ENCODE measurements at regions not wholly inside any gene's neighbourhood (a gene's known extent, or its start where the extent isn't known, plus 50 kb on each side); places are given as distances from the start of the nearest gene placed in this dataset.
"Not testable (repeated sequence)": the region's sequence is repeated elsewhere in the genome, so short reads cannot be mapped to it uniquely, and the experiment has no call there.

DNA sequence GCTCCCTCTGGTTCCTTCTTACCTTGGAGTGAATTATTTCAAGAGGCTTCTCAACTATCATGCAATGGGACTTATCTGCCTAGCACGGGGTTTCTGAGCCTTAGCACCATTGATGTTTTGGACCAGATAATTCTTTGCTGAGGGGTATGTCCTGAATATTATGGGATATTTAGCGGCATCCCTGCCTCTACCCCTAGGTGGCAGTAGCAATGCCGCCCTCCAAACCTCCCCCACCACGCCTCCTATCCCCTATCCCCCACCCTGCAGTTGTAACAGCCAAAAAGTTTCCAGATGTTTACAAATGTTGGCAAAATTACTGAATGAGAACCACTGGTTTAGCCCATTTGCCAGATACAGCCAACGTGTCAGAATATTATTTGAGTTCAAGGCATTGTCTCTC is 125.5 kb downstream of the POSTN start:
- no peak for DNase-seq

DNA sequence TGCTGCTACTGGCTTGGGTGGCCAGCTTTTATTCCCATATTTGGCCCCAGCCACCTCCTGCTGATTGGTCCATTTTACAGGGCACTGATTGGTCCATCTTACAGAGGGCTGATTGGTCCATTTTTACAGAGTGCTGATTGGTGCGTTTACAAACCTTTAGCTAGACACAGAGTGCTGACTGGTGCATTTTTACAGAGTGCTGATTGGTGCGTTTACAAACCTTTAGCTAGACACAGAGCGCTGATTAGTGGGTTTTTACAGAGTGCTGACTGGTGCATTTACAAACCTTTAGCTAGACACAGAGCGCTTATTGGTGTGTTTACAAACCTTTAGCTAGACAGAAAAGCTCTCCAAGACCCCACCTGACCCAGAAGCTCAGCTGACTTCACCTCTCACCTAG is 126.3 kb downstream of the POSTN start:
- DNase-seq = not testable (repeated sequence)

DNA sequence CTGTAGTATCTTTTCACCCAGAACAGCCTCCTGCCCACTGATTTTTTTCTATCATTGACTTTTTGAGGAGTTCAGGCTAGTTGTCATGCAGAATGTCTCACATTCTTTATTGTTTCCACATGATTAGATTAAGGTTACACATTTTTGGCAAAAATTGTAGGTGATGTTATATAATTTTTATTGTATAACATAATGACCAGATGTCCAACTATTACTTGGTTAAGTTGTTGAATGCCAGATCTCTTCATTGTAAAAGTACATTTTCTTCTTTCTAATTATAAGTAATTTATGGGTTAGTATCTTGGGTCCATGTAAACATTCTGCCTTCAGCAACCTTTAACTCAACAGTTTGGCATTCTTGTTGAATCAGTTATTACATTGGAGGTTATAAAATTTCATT is 138.4 kb downstream of the POSTN start:
- DNase-seq = no peak

DNA sequence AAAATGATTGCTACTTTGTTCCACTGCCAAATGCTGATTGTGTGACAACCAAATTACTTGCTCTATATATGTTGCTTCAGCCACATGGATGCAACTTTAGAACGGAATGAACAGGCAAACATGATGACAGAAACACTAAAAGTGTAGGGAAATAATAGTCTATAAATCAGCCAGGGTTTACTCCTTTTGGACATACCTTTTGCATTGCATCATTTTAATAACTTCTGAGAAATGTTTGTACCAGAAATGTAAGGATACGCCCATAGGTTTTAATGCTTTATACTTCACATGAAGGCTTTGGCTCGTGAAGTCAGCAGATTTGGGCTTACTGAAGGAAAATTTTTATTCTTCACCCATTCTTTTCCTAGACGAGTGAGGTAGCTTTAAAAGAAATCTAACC is 141.0 kb downstream of the POSTN start:
- DNase-seq = no peak

DNA sequence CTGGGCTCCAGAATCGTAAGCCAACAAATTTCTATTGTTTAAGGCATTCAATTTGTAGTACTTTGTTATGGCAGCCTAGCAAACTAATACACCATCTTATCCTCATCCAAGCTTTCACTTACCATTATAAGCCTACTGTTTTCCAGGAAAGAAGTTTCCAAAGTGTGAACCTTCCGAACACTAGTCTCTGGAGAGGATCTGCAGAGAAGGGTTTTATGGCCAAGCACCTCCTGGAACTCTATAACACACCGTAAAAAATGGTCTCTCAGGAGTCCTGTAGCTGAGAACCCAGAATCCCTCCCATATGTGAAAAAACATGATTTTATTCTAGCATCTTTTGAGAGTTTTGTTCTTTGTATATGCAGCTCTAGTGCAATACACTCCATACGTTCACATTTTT is 142.1 kb downstream of the POSTN start:
- no peak for DNase-seq

DNA sequence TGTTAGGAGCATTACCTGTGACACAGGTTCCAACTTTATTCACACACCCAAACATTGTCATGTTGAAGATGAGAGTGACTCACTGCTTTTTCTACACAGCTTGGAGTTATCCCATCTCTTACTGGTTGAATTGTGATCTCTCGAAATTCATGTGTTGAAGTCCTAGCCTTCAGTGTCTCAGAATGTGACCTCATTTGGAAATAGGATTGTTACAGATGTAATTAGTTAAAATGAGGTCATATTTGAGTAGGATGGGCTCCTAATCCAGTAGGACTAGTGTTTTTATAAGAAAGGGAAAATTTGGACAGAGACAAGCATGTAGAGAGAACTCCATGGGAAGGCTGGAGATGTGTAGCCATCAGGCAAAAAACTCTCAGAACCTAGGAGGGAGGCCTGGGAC is 142.5 kb downstream of the POSTN start:
- DNase-seq = no peak

DNA sequence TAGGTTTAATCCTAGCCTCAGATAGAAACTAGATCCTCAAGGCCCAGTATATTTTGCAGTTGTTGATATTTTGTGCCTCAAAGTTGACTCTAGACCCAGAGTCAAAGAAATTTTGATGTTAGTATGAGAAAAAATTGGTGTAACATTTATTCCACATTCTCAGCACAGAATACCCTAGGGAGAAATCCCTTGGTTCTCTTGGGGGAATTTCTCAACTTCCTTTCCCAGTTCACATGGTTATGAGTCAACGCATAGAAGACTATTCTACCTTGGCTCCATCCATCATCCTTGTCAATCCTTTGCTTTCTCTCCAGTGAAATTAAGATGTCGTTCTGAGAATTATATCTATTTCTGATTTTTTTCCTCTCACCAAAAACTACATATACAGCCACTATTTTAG is 145.3 kb downstream of the POSTN start:
- DNase-seq = no peak

DNA sequence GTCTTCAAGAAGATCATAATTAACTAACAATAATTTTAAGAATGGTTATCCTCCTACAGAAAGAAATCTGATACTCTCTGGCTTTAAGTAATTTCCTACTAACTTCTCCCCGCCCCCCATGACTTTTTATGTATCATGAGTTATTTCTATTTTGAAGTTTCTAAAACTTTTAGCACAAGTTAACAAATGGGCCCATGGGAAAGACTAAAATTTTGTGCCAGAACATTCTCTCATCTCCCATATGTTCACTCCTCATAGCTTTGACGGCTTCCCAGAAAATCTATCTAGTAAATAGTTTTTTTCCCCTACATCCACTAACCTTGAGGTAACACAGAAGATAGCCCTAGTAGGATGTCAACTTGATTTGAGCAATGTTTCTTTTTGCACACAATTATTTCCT is 148.3 kb downstream of the POSTN start:
- DNase-seq = no peak

DNA sequence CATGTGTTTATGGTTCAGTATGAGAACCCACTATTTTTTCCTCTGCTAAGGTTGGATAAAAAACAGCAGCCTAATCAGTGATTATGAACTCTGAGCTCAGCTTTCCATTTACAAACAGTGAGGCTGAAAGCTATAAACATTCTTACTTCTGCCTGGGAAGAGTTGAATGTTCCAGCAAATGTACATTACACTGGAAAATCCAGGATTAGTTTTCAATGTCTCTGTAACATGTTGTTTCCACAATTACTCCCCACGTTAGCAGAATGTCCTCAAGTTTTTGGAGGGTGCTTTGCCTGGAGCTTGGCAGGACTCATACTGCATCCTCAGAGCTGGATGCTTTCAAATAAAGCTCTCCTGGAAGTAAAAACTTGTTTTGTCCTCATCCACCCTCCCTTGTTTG is 150.4 kb downstream of the POSTN start:
- no peak for DNase-seq

DNA sequence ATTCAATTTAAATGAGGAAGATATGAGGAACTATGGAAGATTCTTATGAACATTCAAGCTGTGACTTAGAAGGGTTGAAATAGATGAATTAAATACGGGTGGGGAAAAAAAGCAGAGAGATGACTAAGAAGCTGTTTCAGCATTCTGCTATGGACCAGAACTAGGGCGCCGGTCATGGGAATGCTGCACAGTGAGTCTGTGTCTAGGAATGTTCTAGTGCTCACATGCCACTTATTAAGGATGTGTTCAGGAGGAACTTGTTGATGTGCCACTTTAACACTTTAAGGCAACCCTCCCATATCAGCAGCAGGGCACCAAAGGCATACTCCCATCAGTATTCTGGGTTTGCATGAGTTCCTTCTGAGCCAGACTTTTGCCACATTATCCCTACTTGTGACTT is 152.1 kb downstream of the POSTN start:
- DNase-seq = no peak

DNA sequence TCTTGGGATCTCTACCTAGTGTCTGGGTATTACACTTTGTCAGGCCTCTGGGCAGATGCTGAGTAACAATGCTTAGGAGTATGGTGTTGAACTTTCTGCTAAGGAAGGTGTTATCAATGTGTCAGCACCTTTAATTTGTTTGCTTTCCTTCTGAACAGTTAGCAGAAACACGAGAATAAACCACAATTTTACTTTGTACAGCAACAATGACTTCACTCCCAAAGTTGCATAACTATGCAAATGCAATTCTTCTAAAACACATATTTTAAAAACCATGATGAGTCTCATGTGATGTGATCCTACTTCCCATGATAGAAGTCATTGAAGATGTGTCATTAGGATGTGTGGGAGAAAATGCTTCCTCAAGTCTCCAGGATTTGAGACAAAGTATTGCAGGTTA is 155.0 kb downstream of the POSTN start:
- no peak for DNase-seq

DNA sequence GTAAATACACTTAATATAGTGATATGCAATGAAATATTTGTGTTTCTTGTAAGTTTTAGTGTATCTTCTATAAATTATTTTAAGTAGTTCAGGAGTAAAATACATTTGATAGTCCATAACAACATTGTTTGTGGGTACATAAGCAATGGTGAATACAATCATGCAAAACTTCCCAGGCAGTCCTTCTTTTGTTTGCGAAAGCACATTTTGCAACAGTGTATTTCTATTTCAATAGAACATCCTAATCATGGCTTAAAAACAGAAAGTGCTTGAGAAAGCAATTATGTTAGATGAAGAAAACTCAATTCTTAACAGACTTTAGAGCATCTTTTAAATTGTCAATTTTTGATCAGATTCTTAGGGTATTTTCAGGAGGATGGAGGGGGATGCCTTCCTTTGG is 155.6 kb downstream of the POSTN start:
- no peak for DNase-seq

DNA sequence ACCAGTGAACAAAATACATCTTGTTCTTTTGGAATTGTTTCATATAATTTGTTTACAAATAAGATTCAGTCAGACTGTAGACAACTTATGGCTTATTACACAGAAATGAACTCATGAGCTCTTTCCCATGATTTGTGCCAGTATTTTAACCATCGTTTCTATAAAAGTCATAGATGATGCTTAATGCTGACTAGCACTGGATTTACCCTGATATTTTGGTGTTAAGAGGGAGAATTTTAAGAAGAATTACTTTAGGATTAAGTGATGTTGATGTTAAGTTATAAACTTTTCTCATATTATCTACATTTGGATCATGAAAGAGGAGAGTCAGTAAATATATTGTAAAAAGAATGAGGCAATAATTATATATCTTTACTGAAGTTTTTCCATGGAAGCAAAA is 162.7 kb downstream of the POSTN start:
- no peak for DNase-seq

DNA sequence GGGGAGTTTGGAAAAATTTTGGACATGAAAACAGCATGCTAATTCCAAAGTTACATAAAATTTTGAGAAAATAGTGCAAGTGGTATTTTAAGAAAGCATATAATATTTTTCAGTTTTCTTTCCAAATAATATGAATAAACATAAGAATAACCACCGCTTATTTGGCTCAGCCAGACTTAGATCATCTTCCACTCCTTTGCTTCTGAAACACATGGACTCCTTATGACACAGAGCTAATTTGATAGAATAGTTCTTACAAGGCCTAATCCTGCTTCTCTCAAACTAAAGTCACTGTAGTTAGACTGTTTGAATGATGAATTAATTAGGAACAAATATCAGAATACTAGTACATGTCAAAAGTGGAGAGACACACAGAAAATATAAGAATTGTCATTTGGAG is 165.5 kb downstream of the POSTN start:
- DNase-seq = no peak

DNA sequence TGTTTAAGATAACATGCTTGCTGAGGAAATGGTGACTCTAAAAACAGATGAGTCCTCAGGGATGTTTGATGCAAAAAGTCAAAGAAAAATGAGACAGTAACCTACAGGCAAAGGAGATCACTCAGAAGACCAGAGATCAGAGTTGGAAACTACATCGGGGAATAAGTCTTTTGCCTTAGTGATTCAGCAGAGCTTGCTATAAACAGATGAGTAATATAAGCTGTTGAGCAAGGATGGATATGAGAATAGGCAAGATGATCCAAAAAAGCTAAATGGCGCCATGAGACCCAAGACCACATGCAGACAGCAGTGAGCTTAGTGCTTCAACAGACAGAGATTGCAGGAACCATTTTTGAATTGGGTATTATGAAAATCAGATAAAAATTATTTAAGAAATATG is 168.6 kb downstream of the POSTN start:
- DNase-seq = no peak

DNA sequence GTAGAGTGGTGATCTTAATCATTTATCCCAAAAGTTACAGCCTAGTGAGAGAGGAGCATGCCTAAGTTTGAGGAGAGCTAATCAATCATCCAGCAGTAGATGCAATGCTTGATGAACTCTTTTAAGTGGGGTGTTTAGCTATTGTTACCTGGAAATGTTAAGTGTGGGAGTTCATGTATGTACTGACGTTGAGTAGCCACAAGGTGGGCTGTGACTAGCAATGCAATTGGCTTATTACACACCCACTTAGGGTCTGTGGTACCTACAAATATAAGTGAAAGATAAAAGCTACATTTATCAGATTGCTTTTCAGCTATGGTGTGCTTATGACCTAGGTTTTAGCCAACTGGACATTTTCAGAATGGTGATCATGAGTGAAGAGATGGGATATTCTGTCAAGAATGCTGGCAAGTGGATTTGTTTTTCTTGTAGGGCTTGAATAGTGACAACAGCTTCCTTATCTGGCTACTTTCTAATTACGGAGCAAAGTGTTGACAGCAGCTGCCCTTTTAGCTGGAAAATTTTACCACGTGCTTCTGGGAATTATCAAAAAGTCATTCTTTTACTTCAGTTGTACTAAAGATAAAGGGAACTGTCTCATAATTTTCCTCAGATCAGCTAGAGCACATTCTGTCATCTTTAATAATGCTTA is 170.6 kb downstream of the POSTN start:
- no peak for DNase-seq

DNA sequence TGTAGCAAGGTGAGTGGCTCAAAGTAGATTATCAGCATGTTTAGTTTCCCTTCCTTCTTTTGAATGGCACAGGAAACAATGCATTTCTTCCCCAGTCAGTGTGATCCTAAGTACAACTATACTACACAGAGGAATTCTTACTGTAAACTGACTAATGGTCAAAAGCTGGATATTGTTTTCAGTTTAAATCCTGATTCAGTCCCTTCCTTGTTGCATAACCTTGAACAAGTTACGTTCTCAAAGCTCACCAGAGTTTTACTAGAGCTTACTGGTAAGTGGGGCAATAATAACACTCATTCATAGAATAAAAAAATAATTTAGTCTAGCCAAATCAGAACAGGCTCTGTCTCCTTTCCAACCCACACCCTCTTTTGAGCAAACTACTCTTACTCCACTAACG is 180.1 kb downstream of the POSTN start:
- no peak for DNase-seq

DNA sequence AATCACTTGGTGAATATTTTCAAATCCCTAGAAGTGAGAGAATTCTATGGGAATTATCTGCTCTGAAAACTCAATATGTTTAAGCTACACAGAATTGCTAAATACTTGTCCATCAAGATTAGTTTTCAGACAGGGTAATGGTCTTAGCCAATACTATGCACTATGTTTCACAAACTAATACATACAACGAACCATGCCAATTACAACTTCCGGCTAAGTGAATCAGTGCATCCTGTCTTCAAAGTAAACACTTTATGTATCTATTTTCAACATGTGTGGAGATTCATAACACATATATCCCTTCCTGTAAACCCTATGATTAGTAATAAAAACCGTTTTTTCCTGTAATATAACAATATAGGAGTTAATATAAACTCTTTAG is 181.5 kb downstream of the POSTN start:
- no peak for DNase-seq

DNA sequence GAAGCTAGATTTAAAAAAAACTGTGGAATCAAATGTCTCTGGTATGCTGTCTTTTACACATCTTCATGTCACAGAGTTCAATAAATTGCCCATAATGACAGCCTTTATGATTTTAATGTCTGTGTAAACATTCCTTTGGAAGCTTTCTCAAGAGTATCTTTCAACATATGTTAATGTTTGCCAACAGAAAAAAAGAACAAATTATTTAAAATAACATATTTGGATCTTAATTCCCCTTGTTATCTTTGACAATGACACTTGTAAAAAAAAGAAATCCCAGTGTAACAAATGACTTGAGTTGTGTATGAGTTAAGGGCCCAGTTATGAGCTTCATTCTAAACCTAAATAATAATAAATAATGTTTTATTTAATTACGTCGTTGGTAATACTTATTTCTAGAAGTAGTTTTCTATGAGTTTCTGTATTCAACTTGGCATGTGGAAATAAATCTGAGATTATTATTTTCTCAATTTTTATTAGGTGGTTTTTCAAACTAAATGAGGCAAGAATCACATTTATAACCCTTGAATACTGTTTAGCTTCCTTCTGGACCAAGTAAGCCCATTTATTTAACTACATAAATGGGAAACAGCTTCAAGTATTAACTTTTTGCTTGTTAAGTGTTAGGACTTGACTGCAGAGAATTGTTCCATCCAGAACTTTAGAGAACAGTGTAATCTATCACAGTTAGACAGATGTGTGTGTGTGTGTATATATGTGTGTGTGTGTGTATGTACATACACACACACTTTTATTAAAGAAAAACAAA is 182.1 kb downstream of the POSTN start:
- no peak for DNase-seq

DNA sequence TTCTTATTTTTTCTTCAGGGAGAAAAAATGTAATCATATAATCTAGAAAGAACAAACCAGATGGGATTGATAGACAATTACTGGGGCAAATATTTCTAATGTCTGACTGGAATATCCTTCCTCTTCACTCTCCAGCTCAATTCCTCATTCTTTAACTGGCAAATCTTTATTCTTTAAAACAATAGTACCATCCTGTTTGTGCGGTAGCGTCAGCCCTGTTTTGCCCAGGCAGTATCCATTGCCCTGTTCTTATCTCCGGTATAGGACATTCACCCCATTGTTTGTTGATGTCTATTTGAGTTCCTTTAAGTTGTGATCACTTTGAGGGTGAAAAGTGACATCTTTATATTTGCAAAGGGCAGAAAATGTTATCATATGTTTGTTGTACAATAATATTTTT is 185.4 kb downstream of the POSTN start:
- DNase-seq = no peak

DNA sequence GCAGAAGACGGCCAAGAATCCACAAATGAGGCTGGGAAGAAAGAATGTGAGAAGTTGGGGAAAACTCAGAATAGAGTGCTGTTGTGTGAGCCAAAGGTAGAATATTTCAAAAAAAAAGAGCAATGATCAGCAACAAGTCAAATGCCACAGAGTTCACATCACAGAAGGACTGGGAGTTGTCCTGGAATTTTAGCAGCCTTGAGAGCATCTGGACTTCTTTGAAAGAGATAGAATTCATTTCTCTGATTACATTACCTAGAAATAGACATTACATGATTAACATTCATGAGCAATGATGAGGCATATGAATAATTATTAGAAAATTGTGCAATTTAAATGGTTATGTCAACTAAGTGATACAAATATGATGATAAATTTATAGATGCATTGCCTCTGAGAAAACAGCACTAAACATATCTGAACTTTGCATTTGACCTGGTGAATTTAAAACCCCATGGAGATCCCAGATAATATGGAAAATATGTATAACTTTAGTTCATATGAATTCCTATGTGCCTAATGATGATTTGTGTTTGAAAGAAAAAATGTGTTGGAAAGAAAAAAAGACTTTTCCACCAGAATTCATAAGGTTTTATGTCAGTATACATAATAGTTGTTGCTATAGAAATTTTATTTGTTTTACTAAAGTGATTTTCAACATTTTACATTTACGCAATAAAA is 186.2 kb downstream of the POSTN start:
- no peak for DNase-seq

DNA sequence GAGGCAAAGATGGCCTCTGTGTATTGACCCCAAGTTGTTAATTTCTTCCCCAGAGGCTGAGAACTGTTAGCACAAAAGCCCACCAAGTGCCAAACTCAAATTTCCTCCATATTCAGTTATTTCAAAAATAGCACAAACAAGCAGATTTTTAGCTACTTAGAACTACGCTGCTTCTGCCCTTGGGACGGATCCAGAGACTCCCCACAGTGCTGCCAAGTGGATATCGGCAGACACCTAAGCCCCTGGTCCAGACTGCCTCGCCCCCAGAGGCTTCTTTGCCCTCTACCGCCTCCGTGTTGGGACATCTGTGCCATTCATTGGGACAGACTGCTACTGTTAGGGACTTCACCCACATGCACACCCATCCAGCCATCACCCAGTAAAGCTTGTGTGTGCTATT is 188.3 kb downstream of the POSTN start:
- DNase-seq = no peak

DNA sequence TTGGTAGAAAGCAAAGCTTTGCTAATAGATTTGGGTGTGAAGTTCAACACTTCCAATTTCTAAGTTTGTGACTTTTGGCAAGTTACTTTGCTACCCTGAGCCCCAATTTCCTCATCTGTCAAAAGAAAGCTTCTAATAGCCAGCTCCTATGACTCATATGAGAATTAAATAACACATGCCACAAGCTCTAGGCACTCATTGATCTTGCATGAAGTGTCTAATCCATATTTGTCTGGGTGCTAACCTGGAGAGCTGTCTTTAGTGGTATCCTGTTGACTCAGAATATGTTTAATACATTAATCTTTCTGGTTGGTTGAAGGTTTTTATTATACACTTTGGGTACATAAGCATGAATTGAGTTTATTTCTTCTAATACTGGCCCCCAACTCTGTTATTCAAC is 188.8 kb downstream of the POSTN start:
- DNase-seq = no peak

DNA sequence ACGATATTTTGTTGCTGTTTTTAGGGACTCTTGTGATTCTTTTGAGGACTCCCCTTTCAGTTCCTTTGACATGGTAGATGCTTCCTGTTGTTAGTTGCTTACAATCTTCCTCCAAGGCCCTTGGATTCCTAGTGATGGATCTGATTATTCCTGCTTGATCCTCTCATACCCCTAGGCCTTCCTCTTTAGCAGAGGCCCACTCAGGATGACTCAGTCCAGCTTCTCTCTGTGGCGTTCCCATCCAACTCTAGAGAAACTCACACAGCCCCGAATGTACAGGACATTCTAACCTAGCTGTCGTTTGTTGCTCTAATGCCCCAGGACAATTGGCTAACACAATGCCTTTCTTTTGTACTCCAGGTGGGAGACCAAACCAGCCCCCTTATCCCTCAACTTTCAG is 191.4 kb downstream of the POSTN start:
- no peak for DNase-seq

DNA sequence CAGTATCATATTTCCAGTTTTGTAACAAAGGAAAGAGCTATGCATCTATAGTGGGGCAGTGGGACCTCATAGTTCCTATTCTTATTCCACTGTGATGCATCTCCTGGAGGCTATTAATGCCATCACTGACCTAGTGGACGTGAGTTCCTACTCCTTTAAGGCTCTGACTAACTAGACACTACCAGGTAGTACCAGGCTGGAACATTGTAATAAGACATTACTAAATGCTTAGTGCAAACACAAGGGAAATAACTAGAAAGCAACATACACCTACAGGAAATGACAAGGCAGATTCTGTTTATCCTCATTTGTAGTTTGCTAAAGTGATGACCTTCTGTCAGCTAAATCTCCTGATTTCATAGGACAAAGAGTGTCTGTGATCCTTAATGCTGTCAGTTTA is 192.5 kb downstream of the POSTN start:
- no peak for DNase-seq

All from inflammatory macrophage treated with lipopolysaccharide for 1 hour (primary cell).